ENCODE measurements at regions not wholly inside any gene's neighbourhood (a gene's known extent, or its start where the extent isn't known, plus 50 kb on each side); places are given as distances from the start of the nearest gene placed in this dataset.

DNA sequence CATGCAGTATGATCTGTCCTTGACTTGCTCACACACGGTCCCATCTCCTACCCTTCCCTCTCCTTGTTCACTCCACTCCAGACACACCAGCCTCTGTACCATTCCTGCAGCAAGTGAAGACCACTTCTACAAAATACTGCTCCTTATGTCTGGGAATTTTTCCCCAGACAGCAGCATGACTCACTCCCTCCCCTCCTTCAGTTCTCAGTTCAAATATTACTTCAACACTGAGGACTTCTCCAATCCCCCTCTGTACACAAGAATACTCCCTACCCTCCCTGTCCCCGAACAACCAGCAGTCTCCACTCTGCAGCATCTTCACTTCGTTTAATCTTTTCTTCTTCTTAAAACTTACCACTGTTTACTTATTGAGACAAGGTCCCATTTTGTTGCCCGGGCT, 474.0 kb downstream of the GPAM start:
- H3K36me3 ChIP-seq (ENCODE audit: control insufficient read depth, insufficient read depth, low read length): no peaks in the 10 kb centered on the region
- H3K36me3 Mint-ChIP-seq: no peaks in the 10 kb centered on the region
- 84% methylated on average over 4 of the region's 4 CpGs for WGBS (ENCODE audit: insufficient coverage)
- no peaks in the 10 kb centered on the region for H3K27me3 ChIP-seq (ENCODE audit: control insufficient read depth, insufficient read depth, low read length)
- no peak overlapping the region for H3K27ac ChIP-seq (ENCODE audit: low read length)
- TF ChIP-seq, protein P1, sequence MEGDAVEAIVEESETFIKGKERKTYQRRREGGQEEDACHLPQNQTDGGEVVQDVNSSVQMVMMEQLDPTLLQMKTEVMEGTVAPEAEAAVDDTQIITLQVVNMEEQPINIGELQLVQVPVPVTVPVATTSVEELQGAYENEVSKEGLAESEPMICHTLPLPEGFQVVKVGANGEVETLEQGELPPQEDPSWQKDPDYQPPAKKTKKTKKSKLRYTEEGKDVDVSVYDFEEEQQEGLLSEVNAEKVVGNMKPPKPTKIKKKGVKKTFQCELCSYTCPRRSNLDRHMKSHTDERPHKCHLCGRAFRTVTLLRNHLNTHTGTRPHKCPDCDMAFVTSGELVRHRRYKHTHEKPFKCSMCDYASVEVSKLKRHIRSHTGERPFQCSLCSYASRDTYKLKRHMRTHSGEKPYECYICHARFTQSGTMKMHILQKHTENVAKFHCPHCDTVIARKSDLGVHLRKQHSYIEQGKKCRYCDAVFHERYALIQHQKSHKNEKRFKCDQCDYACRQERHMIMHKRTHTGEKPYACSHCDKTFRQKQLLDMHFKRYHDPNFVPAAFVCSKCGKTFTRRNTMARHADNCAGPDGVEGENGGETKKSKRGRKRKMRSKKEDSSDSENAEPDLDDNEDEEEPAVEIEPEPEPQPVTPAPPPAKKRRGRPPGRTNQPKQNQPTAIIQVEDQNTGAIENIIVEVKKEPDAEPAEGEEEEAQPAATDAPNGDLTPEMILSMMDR (IDR thresholded peaks at IDR 0.05): no peak
- ATAC-seq (no peak), DNase-seq (no peak)
- H3K4me1 ChIP-seq (ENCODE audit: control insufficient read depth, insufficient read depth, low read length): no peaks in the 10 kb centered on the region
- H3K27me3 Mint-ChIP-seq (ENCODE audit: low read depth in 2 of 2): no peaks in the 10 kb centered on the region
- no peaks in the 10 kb centered on the region for H3K4me1 Mint-ChIP-seq
- H3K9me3 ChIP-seq (ENCODE audit: control insufficient read depth, insufficient read depth, low read length): peaks cover 20% of the 10 kb centered on the region
- no peak overlapping the region for H3K4me3 Mint-ChIP-seq
- H3K27ac Mint-ChIP-seq: no peak overlapping the region
- no peak overlapping the region for H3K4me3 ChIP-seq (ENCODE audit: low read length)
- H3K9me3 Mint-ChIP-seq: peaks cover 6 to 8% of the 10 kb centered on the region in 2 donors
- intact Hi-C loops (cut with micrococcal nuclease): no loop called here

DNA sequence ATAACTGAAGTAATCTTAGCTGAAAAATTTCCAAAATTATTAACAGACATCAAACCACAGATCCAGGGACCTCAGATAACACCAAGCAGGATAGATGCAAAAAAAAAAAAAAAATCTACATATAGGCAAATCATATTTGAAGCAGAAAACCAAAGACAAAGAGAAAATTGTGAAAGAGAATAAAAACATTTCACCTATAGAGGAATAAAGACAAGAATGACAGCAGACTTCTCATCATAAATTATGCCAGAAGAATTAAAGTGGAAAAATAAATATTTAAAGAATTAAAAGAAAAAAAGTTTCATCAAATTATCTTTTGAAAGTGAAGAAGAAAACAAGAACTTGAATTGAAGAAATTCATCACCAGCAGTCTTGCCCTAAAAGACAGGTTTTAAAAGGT, 467.5 kb downstream of the GPAM start:
- H3K4me3 Mint-ChIP-seq: no peak overlapping the region
- H3K9me3 Mint-ChIP-seq: peaks cover 12 to 13% of the 10 kb centered on the region in 2 donors
- no peaks in the 10 kb centered on the region for H3K4me1 Mint-ChIP-seq
- TF ChIP-seq, protein P1 (IDR thresholded peaks at IDR 0.05): no peak
- Histone ChIP-seq H3K36me3 (ENCODE audit: control insufficient read depth, insufficient read depth, low read length) (no peaks in the 10 kb centered on the region), H3K27ac (ENCODE audit: low read length) (no peak overlapping the region), H3K4me1 (ENCODE audit: control insufficient read depth, insufficient read depth, low read length) (no peaks in the 10 kb centered on the region), H3K27me3 (ENCODE audit: control insufficient read depth, insufficient read depth, low read length) (no peaks in the 10 kb centered on the region), H3K9me3 (ENCODE audit: control insufficient read depth, insufficient read depth, low read length) (peaks cover 24% of the 10 kb centered on the region), H3K4me3 (ENCODE audit: low read length) (no peak overlapping the region)
- no peak overlapping the region for H3K27ac Mint-ChIP-seq
- DNase-seq (no peak), ATAC-seq (no peak)
- intact Hi-C loops (cut with micrococcal nuclease): no loop called here
- H3K36me3 Mint-ChIP-seq: peaks cover 17% of the 10 kb centered on the region
- no peaks in the 10 kb centered on the region for H3K27me3 Mint-ChIP-seq (ENCODE audit: low read depth in 2 of 2)

DNA sequence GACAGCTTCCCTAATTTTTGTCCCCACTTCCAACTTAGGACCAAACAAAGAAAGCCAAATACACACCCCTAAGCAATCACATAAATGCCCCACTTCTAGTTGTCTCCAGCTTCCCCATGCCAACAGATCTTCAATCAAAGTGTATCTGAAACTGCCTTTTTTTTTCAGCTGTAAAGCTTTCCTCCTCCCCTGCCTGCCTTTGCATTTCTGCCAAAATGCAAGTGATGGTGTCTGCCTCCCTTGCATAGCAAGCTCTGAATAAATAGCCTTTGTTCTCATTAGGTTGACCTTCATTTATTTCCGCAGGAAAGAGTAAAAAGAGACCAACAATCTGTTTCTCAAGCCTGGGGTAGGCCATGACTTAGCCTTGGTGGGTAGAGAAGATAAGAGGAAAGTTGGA, 459.4 kb downstream of the GPAM start:
- Mint-ChIP-seq H3K4me3 (no peak overlapping the region), H3K9me3 (peaks cover 0 to 6% of the 10 kb centered on the region in 2 donors), H3K27ac (no peak overlapping the region), H3K27me3 (ENCODE audit: low read depth in 2 of 2) (no peaks in the 10 kb centered on the region), H3K4me1 (no peaks in the 10 kb centered on the region), H3K36me3 (no peaks in the 10 kb centered on the region)
- Histone ChIP-seq H3K36me3 (ENCODE audit: control insufficient read depth, insufficient read depth, low read length) (no peaks in the 10 kb centered on the region), H3K9me3 (ENCODE audit: control insufficient read depth, insufficient read depth, low read length) (no peaks in the 10 kb centered on the region), H3K4me1 (ENCODE audit: control insufficient read depth, insufficient read depth, low read length) (no peaks in the 10 kb centered on the region), H3K27ac (ENCODE audit: low read length) (no peak overlapping the region), H3K4me3 (ENCODE audit: low read length) (no peak overlapping the region), H3K27me3 (ENCODE audit: control insufficient read depth, insufficient read depth, low read length) (no peaks in the 10 kb centered on the region)
- DNase-seq: no peak
- TF ChIP-seq, protein P1 (IDR thresholded peaks at IDR 0.05): no peak
- 65% methylated on average over 1 of the region's 1 CpG for WGBS (ENCODE audit: insufficient coverage)
- no peak for ATAC-seq
- intact Hi-C loops (cut with micrococcal nuclease): no loop called here

DNA sequence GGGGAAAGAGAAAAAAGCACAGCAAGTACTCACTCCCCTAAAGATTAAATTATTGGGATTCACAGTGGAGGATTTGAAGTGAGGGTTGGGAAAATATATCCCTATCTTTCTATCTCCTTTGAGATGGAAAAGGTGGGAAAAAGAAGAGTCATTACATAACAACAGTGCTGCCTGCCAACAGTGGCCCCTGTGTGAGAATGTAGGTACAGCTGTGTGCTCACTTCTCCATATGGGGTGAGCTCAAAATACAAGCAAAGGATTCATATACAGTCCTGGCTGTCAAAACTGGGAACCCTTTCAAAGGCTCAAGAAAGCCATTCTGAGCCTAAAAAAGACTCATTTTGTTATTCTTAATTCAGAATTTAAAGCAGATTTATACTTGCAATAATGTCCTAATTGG, 458.5 kb downstream of the GPAM start:
- Mint-ChIP-seq H3K36me3 (no peaks in the 10 kb centered on the region), H3K9me3 (peaks cover 0 to 6% of the 10 kb centered on the region in 2 donors), H3K27ac (no peak overlapping the region), H3K4me3 (no peak overlapping the region), H3K27me3 (ENCODE audit: low read depth in 2 of 2) (no peaks in the 10 kb centered on the region), H3K4me1 (no peaks in the 10 kb centered on the region)
- H3K27ac ChIP-seq (ENCODE audit: low read length): no peak overlapping the region
- no peaks in the 10 kb centered on the region for H3K4me1 ChIP-seq (ENCODE audit: control insufficient read depth, insufficient read depth, low read length)
- ATAC-seq (no peak), DNase-seq (no peak)
- no peak overlapping the region for H3K4me3 ChIP-seq (ENCODE audit: low read length)
- intact Hi-C loops (cut with micrococcal nuclease): no loop called here
- H3K36me3 ChIP-seq (ENCODE audit: control insufficient read depth, insufficient read depth, low read length): no peaks in the 10 kb centered on the region
- no peaks in the 10 kb centered on the region for H3K27me3 ChIP-seq (ENCODE audit: control insufficient read depth, insufficient read depth, low read length)
- H3K9me3 ChIP-seq (ENCODE audit: control insufficient read depth, insufficient read depth, low read length): no peaks in the 10 kb centered on the region
- TF ChIP-seq, protein P1 (IDR thresholded peaks at IDR 0.05): no peak
